SK-N-SH (cell line): ENCODE measurements at regions not wholly inside any gene's neighbourhood (a gene's known extent, or its start where the extent isn't known, plus 50 kb on each side); places are given as distances from the start of the nearest gene placed in this dataset.
A peak's percentile ranks its signal among the peaks of the same experiment; 100 is the strongest.

Source experiments
- CHD2 ChIP-seq: fragments of 150-350 bp; IDR thresholded peaks from 2 replicates; pipeline ENCODE4 v1.6.1; 2018; ENCODE audit warnings: low read length; ENCODE audit not compliant: partially characterized antibody
- CTCF ChIP-seq: fragments of 200-600 bp; sonication (generic); IDR thresholded peaks from 2 replicates; pipeline ENCODE4 v1.6.1; 2017; ENCODE audit warnings: antibody characterized with exemption, mild to moderate bottlenecking, moderate library complexity
- ELF1 ChIP-seq: IDR thresholded peaks from 2 replicates; pipeline ENCODE4 v1.4.0; 2012
- EZH2phosphoT487 ChIP-seq: fragments of 200-600 bp; sonication (generic); IDR thresholded peaks from 2 replicates; pipeline ENCODE4 v1.6.1; 2017; ENCODE audit warnings: low read depth, mixed run types, mild to moderate bottlenecking, antibody characterized with exemption, moderate library complexity, borderline replicate concordance
- FOSL2 ChIP-seq: IDR thresholded peaks from 2 replicates; pipeline ENCODE4 v1.4.0; 2012; ENCODE audit warnings: low read depth, mild to moderate bottlenecking, moderate library complexity, borderline replicate concordance
- NRF1 ChIP-seq: IDR thresholded peaks from 2 replicates; pipeline ENCODE4 v1.6.1; 2012; ENCODE audit warnings: low read depth, mild to moderate bottlenecking, low read length
- PBX3 ChIP-seq: IDR thresholded peaks from 2 replicates; pipeline ENCODE4; 2012
- RCOR1 ChIP-seq: fragments of 150-350 bp; IDR thresholded peaks from 2 replicates; pipeline ENCODE4 v1.6.1; 2017; ENCODE audit warnings: antibody characterized with exemption, low read length
- RFX5 ChIP-seq: IDR thresholded peaks from 2 replicates; pipeline ENCODE4 v1.6.1; 2012; ENCODE audit warnings: mild to moderate bottlenecking, improper control_type of control experiment, low read length
- RXRA ChIP-seq: IDR thresholded peaks from 2 replicates; pipeline ENCODE4 v1.4.0; 2012; ENCODE audit warnings: low read depth, mild to moderate bottlenecking, borderline replicate concordance
- SIN3A ChIP-seq: IDR thresholded peaks from 2 replicates; pipeline ENCODE4 v1.6.1; 2012; ENCODE audit warnings: low read depth, mild to moderate bottlenecking, low read length, moderate library complexity, borderline replicate concordance
- SMC3 ChIP-seq: IDR thresholded peaks from 2 replicates; pipeline ENCODE4 v1.6.1; 2012; ENCODE audit warnings: low read depth, low read length, improper control_type of control experiment
- TAF1 ChIP-seq: IDR thresholded peaks from 2 replicates; pipeline ENCODE4 v1.6.1; 2012; ENCODE audit warnings: low read depth, mild to moderate bottlenecking, low read length, moderate library complexity, borderline replicate concordance
- YY1 ChIP-seq: IDR thresholded peaks from 2 replicates; pipeline ENCODE4 v1.4.0; 2012; ENCODE audit warnings: low read depth, mild to moderate bottlenecking

- TF ChIP-seq EZH2phosphoT487 (no peak), RCOR1 (no peak), ELF1 (0 out of 2 replicates have a peak, but pooled peaks have one; percentile 18), YY1 (no peak), PBX3 (no peak), CTCF (no peak), NRF1 (no peak), SIN3A (no peak), RFX5 (no peak), CHD2 (no peak), TAF1 (no peak), FOSL2 (no peak), RXRA (no peak), SMC3 (no peak)
Observed at GRCh38 chr2:234427081-234428061, 69.5 kb downstream of the ARL4C start.
